Activated CD8-positive, alpha-beta T cell treated with anti-CD3 and anti-CD28 coated beads for 36 hours (primary cell): ENCODE measurements at regions not wholly inside any gene's neighbourhood (a gene's known extent, or its start where the extent isn't known, plus 50 kb on each side); places are given as distances from the start of the nearest gene placed in this dataset.
A peak's percentile ranks its signal among the peaks of the same experiment; 100 is the strongest.
"Not testable (repeated sequence)": the region's sequence is repeated elsewhere in the genome, so short reads cannot be mapped to it uniquely, and the experiment has no call there.

Source experiments
- ATAC-seq: fragments of 200-7000 bp; cut with Tn5 transposase; one replicate; pipeline ENCODE4 v1.10.0; 2021; ENCODE audit warnings: mild to moderate bottlenecking, moderate library complexity
- CTCF ChIA-PET: fragments of 350-600 bp; sonication (Branson Sonifier 250); formaldehyde crosslinking; loops from one replicate; lab custom pipeline; 2021; ENCODE audit warnings: antibody characterized with exemption; lab: Charles Lee
- POLR2A ChIA-PET: fragments of 350-600 bp; sonication (Branson Sonifier 250); formaldehyde crosslinking; loops from one replicate; lab custom pipeline; 2021; ENCODE audit warnings: antibody characterized with exemption; lab: Charles Lee
- DNase-seq: peaks from one replicate; pipeline ENCODE4 v3.0.0-alpha.2; 2020
- H3K27ac Mint-ChIP-seq: one replicate; pipeline ENCODE4 v1.8.0; 2021; ENCODE audit warnings: mild to moderate bottlenecking, mixed read lengths
- H3K27me3 Mint-ChIP-seq: one replicate; pipeline ENCODE4 v1.8.0; 2021; ENCODE audit warnings: mixed read lengths
- H3K36me3 Mint-ChIP-seq: one replicate; pipeline ENCODE4 v1.8.0; 2021; ENCODE audit warnings: low read depth, mixed read lengths
- H3K4me1 Mint-ChIP-seq: one replicate; pipeline ENCODE4 v1.8.0; 2021; ENCODE audit warnings: low read depth, mixed read lengths
- H3K4me3 Mint-ChIP-seq: one replicate; pipeline ENCODE4 v1.8.0; 2021; ENCODE audit warnings: mild to moderate bottlenecking, moderate library complexity, mixed read lengths
- H3K9me3 Mint-ChIP-seq: one replicate; pipeline ENCODE4 v1.8.0; 2021; ENCODE audit warnings: mixed read lengths
- intact Hi-C: fragments of 100-400 bp; cut with micrococcal nuclease; formaldehyde crosslinking; loops from one replicate; pipeline ENCODE4 v1.10.0; 2022

GRCh38 chr1:120524416-120524815 is 109.6 kb downstream of the NBPF8 start:
- intact Hi-C loops, POLR2A ChIA-PET, H3K4me3 Mint-ChIP-seq: not testable (repeated sequence)

GRCh38 chr1:120525386-120525785 is 110.6 kb downstream of the NBPF8 start:
- H3K27me3 Mint-ChIP-seq, H3K9me3 Mint-ChIP-seq, intact Hi-C loops, H3K4me1 Mint-ChIP-seq, H3K27ac Mint-ChIP-seq, H3K4me3 Mint-ChIP-seq, CTCF ChIA-PET, H3K36me3 Mint-ChIP-seq, POLR2A ChIA-PET: not testable (repeated sequence)
- ATAC-seq (peak; percentile 18), DNase-seq (peak; percentile 8)

More at GRCh38 chr1:120524416-120524815, 109.6 kb downstream of the NBPF8 start:
- H3K9me3 Mint-ChIP-seq, CTCF ChIA-PET, H3K36me3 Mint-ChIP-seq, ATAC-seq, H3K27ac Mint-ChIP-seq, H3K27me3 Mint-ChIP-seq, DNase-seq, H3K4me1 Mint-ChIP-seq: not testable (repeated sequence)

GRCh38 chr1:120529475-120530089 is 114.7 kb downstream of the NBPF8 start:
- H3K4me3 Mint-ChIP-seq, H3K36me3 Mint-ChIP-seq, H3K9me3 Mint-ChIP-seq, POLR2A ChIA-PET, DNase-seq, CTCF ChIA-PET, H3K27ac Mint-ChIP-seq, H3K27me3 Mint-ChIP-seq, intact Hi-C loops: not testable (repeated sequence)
- peak; percentile 91 for ATAC-seq
- H3K4me1 Mint-ChIP-seq: peaks cover 14% of the 10 kb centered on the region

- not testable (repeated sequence) for H3K27ac Mint-ChIP-seq
Observed at GRCh38 chr1:120531455-120531854, 116.6 kb downstream of the NBPF8 start.

GRCh38 chr1:120534361-120535047 is 119.7 kb downstream of the NBPF8 start:
- peak; percentile 83 for ATAC-seq
- POLR2A ChIA-PET, H3K36me3 Mint-ChIP-seq, H3K27me3 Mint-ChIP-seq, DNase-seq, intact Hi-C loops, H3K9me3 Mint-ChIP-seq, CTCF ChIA-PET: not testable (repeated sequence)
- H3K27ac Mint-ChIP-seq: peak overlapping the region; percentile 97
- peak overlapping the region; percentile 59 for H3K4me3 Mint-ChIP-seq
- peaks cover 14% of the 10 kb centered on the region for H3K4me1 Mint-ChIP-seq

More at GRCh38 chr1:120531455-120531854, 116.6 kb downstream of the NBPF8 start:
- CTCF ChIA-PET, POLR2A ChIA-PET, DNase-seq, H3K9me3 Mint-ChIP-seq, H3K4me3 Mint-ChIP-seq, H3K27me3 Mint-ChIP-seq, ATAC-seq, H3K36me3 Mint-ChIP-seq, intact Hi-C loops: not testable (repeated sequence)
- peaks cover 14% of the 10 kb centered on the region for H3K4me1 Mint-ChIP-seq

- POLR2A ChIA-PET, intact Hi-C loops, DNase-seq, H3K27me3 Mint-ChIP-seq, H3K9me3 Mint-ChIP-seq, CTCF ChIA-PET, H3K36me3 Mint-ChIP-seq: not testable (repeated sequence)
- Mint-ChIP-seq H3K4me3 (peak overlapping the region; percentile 59), H3K4me1 (peaks cover 14% of the 10 kb centered on the region), H3K27ac (peak overlapping the region; percentile 97)
- ATAC-seq: peak; percentile 82
Observed at GRCh38 chr1:120535052-120535451, 120.2 kb downstream of the NBPF8 start.

- intact Hi-C loops, DNase-seq, H3K4me3 Mint-ChIP-seq, H3K4me1 Mint-ChIP-seq, H3K9me3 Mint-ChIP-seq, ATAC-seq, POLR2A ChIA-PET, H3K27me3 Mint-ChIP-seq, CTCF ChIA-PET, H3K36me3 Mint-ChIP-seq, H3K27ac Mint-ChIP-seq: not testable (repeated sequence)
Observed at GRCh38 chr1:120541394-120541793, 126.6 kb downstream of the NBPF8 start.

- H3K27me3 Mint-ChIP-seq, H3K27ac Mint-ChIP-seq, H3K36me3 Mint-ChIP-seq, H3K9me3 Mint-ChIP-seq, POLR2A ChIA-PET, ATAC-seq, intact Hi-C loops, H3K4me3 Mint-ChIP-seq, DNase-seq, CTCF ChIA-PET, H3K4me1 Mint-ChIP-seq: not testable (repeated sequence)
Observed at GRCh38 chr1:120542365-120542764, 127.5 kb downstream of the NBPF8 start.

- intact Hi-C loops, DNase-seq, POLR2A ChIA-PET, ATAC-seq, H3K36me3 Mint-ChIP-seq, H3K9me3 Mint-ChIP-seq, H3K27ac Mint-ChIP-seq, H3K27me3 Mint-ChIP-seq, CTCF ChIA-PET, H3K4me1 Mint-ChIP-seq, H3K4me3 Mint-ChIP-seq: not testable (repeated sequence)
Observed at GRCh38 chr1:120542940-120543339, 128.1 kb downstream of the NBPF8 start.
